ENCODE measurements at regions not wholly inside any gene's neighbourhood (a gene's known extent, or its start where the extent isn't known, plus 50 kb on each side); places are given as distances from the start of the nearest gene placed in this dataset.

DNA sequence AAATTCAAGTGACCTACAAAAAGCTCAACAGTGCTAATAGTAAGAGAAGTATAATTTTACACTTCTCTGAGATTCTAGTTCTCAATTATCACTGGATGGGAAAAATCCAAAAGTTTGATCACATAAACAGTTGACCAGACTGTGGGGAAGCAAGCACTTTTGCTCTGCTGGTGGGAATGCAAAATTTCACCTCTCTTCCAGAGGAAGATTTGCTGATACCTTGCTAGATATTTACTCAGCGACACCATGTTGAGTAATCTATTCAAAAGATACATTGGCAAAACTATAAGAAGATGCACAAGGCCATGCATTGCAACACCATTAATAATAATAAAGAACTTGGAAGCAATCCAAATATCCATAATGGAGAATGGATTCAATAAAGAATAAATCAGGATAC lies 204.4 kb downstream of the MREG start:
- peak overlapping the region in 2 of 3 donors; percentile 15 to 20 for H3K4me3 ChIP-seq (ENCODE audit: low read depth in 1 of 3, low read length in 3 of 3)
- TF ChIP-seq, protein P1, sequence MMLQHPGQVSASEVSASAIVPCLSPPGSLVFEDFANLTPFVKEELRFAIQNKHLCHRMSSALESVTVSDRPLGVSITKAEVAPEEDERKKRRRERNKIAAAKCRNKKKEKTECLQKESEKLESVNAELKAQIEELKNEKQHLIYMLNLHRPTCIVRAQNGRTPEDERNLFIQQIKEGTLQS (IDR thresholded peaks at IDR 0.05) = no peak
- TF ChIP-seq, protein P2, sequence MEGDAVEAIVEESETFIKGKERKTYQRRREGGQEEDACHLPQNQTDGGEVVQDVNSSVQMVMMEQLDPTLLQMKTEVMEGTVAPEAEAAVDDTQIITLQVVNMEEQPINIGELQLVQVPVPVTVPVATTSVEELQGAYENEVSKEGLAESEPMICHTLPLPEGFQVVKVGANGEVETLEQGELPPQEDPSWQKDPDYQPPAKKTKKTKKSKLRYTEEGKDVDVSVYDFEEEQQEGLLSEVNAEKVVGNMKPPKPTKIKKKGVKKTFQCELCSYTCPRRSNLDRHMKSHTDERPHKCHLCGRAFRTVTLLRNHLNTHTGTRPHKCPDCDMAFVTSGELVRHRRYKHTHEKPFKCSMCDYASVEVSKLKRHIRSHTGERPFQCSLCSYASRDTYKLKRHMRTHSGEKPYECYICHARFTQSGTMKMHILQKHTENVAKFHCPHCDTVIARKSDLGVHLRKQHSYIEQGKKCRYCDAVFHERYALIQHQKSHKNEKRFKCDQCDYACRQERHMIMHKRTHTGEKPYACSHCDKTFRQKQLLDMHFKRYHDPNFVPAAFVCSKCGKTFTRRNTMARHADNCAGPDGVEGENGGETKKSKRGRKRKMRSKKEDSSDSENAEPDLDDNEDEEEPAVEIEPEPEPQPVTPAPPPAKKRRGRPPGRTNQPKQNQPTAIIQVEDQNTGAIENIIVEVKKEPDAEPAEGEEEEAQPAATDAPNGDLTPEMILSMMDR (IDR thresholded peaks at IDR 0.05; ENCODE audit: low read depth, low read length, missing input control) = peak; percentile 20
- TF ChIP-seq RAD21 (IDR thresholded peaks at IDR 0.05) = peak; percentile 21 to 42
- H3K9me3 ChIP-seq (ENCODE audit: control insufficient read depth in 4 of 4, low read length in 3 of 4) = no peaks in the 10 kb centered on the region
- no peak overlapping the region for H3K9ac ChIP-seq (ENCODE audit: low read depth in 1 of 2, low read length in 2 of 2)
- WGBS = 82% methylated on average over 1 of the region's 1 CpG
- no peak overlapping the region for H3K27ac ChIP-seq (ENCODE audit: low read depth in 1 of 2, low read length in 2 of 2)
- no peaks in the 10 kb centered on the region for H3K27me3 ChIP-seq (ENCODE audit: control insufficient read depth in 4 of 4, insufficient read depth in 4 of 4, low read length in 3 of 4)
- no peaks in the 10 kb centered on the region for H3K36me3 ChIP-seq (ENCODE audit: control insufficient read depth in 4 of 4, insufficient read depth in 3 of 4, low read depth in 1 of 4, low read length in 3 of 4)
- peaks cover 0 to 4% (median 0%) of the 10 kb centered on the region in 4 donors for H3K4me1 ChIP-seq (ENCODE audit: control insufficient read depth in 4 of 4, insufficient read depth in 4 of 4, low read length in 3 of 4)
- DNase-seq (ENCODE audit: low spot score) = no peak

DNA sequence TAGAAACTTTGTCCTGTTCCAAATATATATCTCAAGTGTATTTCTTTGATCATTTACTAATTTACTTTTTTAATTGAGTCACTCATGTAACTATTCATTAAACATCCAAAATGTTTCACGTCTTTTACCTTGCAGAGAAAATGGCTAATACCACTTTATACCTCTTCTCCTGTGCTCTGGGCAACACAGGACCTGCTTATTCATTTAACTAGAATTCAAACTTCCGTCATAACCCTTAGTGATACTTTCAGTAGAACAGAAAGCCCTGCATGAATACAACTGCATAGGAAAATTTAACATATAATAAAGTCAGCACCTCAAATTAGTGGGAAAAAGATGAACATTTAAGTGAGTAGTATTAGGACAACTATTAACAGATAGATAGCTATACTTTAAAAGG lies 205.2 kb downstream of the MREG start:
- H3K9me3 ChIP-seq (ENCODE audit: control insufficient read depth in 4 of 4, low read length in 3 of 4) = no peaks in the 10 kb centered on the region
- H3K36me3 ChIP-seq (ENCODE audit: control insufficient read depth in 4 of 4, insufficient read depth in 3 of 4, low read depth in 1 of 4, low read length in 3 of 4) = no peaks in the 10 kb centered on the region
- no peaks in the 10 kb centered on the region for H3K27me3 ChIP-seq (ENCODE audit: control insufficient read depth in 4 of 4, insufficient read depth in 4 of 4, low read length in 3 of 4)
- no peak overlapping the region for H3K27ac ChIP-seq (ENCODE audit: low read depth in 1 of 2, low read length in 2 of 2)
- TF ChIP-seq, protein P2 (IDR thresholded peaks at IDR 0.05; ENCODE audit: low read depth, low read length, missing input control) = no peak
- TF ChIP-seq HNF4A (conservative IDR thresholded peaks at IDR 0.05) = no peak
- no peak for TF ChIP-seq NR2F2 (IDR thresholded peaks at IDR 0.05)
- no peak for TF ChIP-seq FOXA1 (IDR thresholded peaks at IDR 0.05)
- TF ChIP-seq, protein P3, sequence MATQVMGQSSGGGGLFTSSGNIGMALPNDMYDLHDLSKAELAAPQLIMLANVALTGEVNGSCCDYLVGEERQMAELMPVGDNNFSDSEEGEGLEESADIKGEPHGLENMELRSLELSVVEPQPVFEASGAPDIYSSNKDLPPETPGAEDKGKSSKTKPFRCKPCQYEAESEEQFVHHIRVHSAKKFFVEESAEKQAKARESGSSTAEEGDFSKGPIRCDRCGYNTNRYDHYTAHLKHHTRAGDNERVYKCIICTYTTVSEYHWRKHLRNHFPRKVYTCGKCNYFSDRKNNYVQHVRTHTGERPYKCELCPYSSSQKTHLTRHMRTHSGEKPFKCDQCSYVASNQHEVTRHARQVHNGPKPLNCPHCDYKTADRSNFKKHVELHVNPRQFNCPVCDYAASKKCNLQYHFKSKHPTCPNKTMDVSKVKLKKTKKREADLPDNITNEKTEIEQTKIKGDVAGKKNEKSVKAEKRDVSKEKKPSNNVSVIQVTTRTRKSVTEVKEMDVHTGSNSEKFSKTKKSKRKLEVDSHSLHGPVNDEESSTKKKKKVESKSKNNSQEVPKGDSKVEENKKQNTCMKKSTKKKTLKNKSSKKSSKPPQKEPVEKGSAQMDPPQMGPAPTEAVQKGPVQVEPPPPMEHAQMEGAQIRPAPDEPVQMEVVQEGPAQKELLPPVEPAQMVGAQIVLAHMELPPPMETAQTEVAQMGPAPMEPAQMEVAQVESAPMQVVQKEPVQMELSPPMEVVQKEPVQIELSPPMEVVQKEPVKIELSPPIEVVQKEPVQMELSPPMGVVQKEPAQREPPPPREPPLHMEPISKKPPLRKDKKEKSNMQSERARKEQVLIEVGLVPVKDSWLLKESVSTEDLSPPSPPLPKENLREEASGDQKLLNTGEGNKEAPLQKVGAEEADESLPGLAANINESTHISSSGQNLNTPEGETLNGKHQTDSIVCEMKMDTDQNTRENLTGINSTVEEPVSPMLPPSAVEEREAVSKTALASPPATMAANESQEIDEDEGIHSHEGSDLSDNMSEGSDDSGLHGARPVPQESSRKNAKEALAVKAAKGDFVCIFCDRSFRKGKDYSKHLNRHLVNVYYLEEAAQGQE (IDR thresholded peaks at IDR 0.05) = no peak
- 86% methylated on average over 2 of the region's 2 CpGs for WGBS
- no peak overlapping the region for H3K9ac ChIP-seq (ENCODE audit: low read depth in 1 of 2, low read length in 2 of 2)
- DNase-seq (ENCODE audit: low spot score) = no peak
- peaks cover 0 to 4% (median 0%) of the 10 kb centered on the region in 4 donors for H3K4me1 ChIP-seq (ENCODE audit: control insufficient read depth in 4 of 4, insufficient read depth in 4 of 4, low read length in 3 of 4)
- H3K4me3 ChIP-seq (ENCODE audit: low read depth in 1 of 3, low read length in 3 of 3) = no peak overlapping the region

DNA sequence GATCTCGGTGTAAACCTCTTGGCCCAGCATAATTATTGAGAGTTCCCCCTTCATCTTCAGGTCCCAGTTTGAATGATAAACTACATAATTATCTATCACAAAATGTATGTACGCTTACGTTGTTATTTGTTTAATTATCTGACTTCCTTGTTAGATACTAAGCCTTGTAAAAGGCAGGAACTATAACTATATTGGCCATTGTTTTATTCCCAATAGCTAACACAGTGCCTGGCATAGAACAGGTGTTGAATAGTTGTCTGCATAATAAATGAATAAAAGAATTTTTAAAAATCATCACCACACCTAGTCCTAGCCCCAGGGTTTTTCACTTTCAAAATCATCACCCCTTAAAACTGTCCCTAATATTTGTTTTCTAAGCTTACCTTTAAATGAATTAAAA lies 207.9 kb downstream of the MREG start:
- no peak overlapping the region for H3K4me3 ChIP-seq (ENCODE audit: low read depth in 1 of 3, low read length in 3 of 3)
- no peaks in the 10 kb centered on the region for H3K27me3 ChIP-seq (ENCODE audit: control insufficient read depth in 4 of 4, insufficient read depth in 4 of 4, low read length in 3 of 4)
- 86% methylated on average over 3 of the region's 3 CpGs for WGBS
- no peaks in the 10 kb centered on the region for H3K9me3 ChIP-seq (ENCODE audit: control insufficient read depth in 4 of 4, low read length in 3 of 4)
- H3K4me1 ChIP-seq (ENCODE audit: control insufficient read depth in 4 of 4, insufficient read depth in 4 of 4, low read length in 3 of 4) = peaks cover 0 to 4% (median 0%) of the 10 kb centered on the region in 4 donors
- H3K9ac ChIP-seq (ENCODE audit: low read depth in 1 of 2, low read length in 2 of 2) = no peak overlapping the region
- H3K36me3 ChIP-seq (ENCODE audit: control insufficient read depth in 4 of 4, insufficient read depth in 3 of 4, low read depth in 1 of 4, low read length in 3 of 4) = no peaks in the 10 kb centered on the region
- H3K27ac ChIP-seq (ENCODE audit: low read depth in 1 of 2, low read length in 2 of 2) = no peak overlapping the region
- DNase-seq (ENCODE audit: low spot score) = no peak
- TF ChIP-seq EGR1 (IDR thresholded peaks at IDR 0.05; ENCODE audit: low read depth in 2 of 2) = no peak
- TF ChIP-seq NR2F2 (IDR thresholded peaks at IDR 0.05) = no peak
- TF ChIP-seq FOXA2 (IDR thresholded peaks at IDR 0.05) = no peak
- no peak for TF ChIP-seq GABPA (IDR thresholded peaks at IDR 0.05 in 1 of 2, conservative IDR thresholded peaks at IDR 0.05 in 1 of 2)
- TF ChIP-seq, protein P1 (IDR thresholded peaks at IDR 0.05) = no peak
- no peak for TF ChIP-seq RAD21 (IDR thresholded peaks at IDR 0.05)
- no peak for TF ChIP-seq HNF4G (IDR thresholded peaks at IDR 0.05)
- no peak for TF ChIP-seq HNF4A (conservative IDR thresholded peaks at IDR 0.05)
- TF ChIP-seq TAF1 (conservative IDR thresholded peaks at IDR 0.05) = no peak
- no peak for TF ChIP-seq SP1 (IDR thresholded peaks at IDR 0.05)
- TF ChIP-seq, protein P2 (IDR thresholded peaks at IDR 0.05; ENCODE audit: low read depth, low read length, missing input control) = no peak
- TF ChIP-seq JUND (IDR thresholded peaks at IDR 0.05) = no peak

Measured in liver (tissue), 8 donors.